ENCODE measurements at regions not wholly inside any gene's neighbourhood (a gene's known extent, or its start where the extent isn't known, plus 50 kb on each side); places are given as distances from the start of the nearest gene placed in this dataset.
"Not testable (repeated sequence)": the region's sequence is repeated elsewhere in the genome, so short reads cannot be mapped to it uniquely, and the experiment has no call there.

DNA sequence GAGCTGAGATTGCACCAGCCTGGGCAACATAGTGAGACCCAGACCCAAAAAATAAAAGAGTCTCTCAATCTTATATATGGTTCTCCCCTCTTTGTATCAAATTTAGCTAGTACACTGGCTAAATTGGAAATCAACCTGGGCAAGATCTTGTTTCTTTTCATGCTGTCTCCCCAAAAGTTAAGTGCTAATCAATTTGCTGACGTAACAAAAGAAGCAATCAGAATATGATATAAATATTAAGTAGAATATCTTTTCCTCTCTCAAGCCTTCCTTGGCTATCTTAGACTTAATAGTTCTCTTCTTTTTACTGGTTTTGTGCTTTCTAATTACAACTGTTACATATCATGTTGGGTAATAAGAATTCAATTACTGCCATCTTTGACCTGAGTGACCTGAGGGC is 258.9 kb downstream of the KCNRG start:
- no peak for DNase-seq

DNA sequence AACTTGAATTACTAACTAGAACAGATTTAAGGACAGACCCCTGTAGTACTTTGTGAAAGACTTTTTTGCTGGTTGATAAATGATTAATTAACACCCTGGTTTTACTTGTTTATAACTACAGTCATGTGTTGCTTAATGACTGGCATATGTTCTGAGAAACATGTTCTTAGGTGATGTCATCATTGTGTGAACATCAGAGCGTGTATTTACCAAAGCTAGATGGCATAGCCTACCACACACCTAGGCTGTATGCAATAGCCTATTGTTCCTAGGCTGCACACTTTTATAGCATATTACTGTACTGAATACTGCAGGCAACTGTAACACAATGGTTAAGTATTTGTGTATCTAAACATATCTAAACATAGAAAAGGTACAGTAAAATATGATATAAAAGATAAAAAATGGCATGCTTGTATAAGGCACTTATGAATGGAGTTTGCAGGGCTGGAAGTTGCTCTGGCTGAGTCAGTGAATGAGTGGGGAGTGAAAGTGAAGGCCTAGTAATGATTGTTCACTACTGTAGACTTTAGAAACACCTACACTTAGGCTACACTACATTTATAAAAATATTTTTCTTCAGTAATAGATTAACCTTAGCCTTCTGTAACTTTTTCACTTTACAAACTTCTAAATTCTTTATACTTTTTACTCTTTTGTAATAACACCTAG is 260.3 kb downstream of the KCNRG start:
- no peak for DNase-seq

DNA sequence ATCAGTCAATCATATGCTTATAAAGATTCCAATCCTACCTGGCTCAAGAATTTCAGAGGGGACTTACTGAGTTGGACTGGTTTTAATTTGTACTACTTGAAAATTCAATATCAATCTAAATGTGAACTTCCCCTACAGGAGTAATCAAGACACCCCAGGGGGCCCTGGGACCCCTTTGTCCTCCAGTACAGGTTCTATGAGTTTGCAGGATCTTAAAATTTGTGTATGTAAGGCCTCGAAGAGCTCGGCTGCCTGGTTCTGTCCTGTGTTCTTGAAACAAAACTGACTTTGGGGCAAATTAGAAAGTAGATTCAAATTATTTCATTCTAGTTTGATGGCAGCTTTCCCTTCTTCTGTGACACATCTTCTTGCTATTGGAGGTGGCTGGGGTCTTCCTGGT is 261.3 kb downstream of the KCNRG start:
- no peak for DNase-seq

DNA sequence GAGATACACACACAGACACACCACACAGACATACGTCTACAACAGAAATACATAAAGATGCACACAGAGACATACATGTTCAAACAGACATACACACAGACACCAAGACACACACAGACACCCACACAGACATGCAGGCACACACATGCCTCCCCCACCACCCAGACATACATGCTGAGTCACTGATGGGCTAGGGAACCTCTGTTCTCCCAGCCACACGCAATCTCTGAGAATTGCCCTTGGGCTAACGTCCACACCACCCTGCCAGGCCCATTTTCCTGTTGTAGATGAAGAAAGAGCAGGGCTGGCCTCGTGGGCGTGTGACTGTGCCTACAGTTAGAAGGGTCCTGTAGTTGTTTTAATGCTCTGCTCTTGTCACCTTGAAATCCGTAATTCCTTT is 261.9 kb downstream of the KCNRG start:
- no peak for DNase-seq

DNA sequence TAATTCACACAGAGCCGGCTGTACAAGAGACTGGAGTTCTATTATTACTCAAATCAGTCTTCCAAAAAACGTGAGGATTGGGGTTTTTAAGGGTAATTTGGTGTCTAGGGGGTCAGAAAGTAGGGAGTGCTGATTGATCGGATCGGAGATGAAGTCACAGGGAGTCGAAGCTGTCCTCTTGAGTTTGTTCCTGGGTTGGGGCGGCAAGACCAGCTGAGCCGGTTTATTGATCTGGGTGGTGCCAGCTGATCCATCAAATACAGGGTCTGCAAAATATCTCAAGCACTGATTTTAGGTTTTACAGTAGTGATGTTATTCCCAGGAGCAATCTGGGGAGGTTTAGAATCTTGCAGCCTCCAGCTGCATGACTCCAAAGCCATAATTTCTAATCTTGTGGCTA is 262.7 kb downstream of the KCNRG start:
- DNase-seq: no peak

DNA sequence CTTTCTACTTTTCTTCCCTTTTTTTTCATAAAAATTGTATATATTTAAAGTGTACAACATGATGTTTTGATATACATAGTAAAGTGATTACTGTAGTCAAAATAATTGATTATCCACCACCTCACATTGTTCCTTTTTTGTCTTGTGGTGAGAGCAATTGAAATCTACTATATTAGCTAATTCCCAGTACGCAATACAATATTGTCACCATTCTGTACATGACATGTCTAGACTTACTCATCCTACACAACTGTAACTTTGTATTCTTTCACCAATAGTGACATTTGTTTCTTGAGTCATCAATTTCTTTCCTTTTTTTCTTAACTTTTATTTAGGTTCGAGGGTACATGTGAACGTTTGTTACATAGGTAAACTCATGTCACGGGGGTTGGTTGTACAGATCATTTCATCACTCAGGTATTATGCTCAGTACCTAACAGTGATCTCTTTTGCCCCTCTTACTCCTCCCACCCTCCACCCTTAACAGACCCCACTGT is 265.2 kb downstream of the KCNRG start:
- no peak for DNase-seq

DNA sequence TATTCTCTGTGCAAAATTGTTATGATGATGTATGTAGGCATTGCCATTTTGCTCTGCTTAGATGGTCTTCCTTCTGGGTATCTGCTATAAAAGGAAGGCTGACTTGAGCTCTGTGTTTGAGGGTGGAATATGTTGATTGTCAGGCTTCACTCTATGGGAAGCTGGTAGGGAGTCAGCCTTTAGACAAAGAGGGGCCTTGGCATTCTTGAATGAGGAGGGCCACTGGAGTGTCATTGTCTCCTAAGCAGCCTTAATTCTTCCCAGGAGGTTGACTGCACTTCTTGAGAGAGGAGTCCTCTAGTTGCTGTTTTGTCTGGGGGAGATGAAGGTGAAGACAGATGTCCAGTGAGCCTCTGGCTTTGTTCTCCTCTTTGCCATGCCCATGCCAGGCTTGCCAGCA is 266.8 kb downstream of the KCNRG start:
- DNase-seq: no peak

DNA sequence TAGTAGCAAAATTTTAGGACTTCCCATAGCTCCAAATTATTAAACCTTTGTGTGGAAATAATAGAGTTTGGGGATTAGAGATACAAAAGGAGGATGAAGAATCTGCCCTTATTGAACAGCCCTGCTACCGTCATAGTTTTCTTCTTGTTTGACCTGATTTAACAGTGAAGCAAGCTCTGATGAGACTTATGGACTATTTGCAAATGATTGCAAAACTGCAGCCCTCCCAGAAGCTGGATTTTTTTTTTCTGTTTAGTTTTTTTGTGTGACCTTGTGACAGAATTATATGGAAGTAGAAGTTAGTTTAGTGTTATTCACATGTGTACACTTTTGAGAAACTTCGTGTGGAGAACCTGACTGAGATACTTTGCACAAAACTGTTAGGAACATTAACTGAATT is 267.8 kb downstream of the KCNRG start:
- no peak for DNase-seq

DNA sequence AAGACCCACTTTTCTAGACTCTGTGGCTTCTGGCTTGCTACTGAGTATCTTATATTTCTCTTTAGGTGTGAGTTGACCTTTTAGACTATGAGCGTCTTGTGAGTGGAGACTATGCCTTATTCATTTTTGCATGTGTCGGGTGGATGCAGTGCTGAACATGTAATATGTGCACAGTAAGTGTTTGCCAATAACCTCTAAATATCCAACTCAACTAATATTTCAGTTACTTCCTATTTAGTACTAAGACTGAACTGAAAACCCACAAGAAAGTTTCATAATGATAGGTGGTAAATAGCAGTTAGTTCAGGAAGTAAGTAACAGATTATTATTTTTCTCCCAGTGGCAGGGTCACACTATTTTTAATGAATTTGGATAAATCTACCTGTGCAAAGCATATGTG is 269.3 kb downstream of the KCNRG start:
- DNase-seq: no peak

DNA sequence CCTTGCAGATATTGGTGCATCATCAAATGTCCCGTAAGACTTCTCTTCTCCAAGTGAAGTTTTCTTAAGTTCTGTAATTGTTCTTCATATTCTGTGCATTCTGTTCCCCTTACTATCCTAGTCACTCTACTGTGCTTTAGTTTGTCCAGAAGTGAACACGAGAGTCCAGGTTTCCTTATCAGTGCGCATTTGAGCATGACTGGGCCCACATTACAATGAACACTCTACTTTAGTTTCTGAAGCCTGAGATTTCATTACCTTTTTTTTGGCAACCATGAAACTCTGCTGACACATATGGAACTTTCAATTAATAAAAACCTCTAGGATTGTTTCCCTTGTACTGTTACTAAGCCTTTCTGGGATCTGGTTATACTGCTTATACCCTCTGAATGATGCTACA is 270.0 kb downstream of the KCNRG start:
- DNase-seq: no peak

DNA sequence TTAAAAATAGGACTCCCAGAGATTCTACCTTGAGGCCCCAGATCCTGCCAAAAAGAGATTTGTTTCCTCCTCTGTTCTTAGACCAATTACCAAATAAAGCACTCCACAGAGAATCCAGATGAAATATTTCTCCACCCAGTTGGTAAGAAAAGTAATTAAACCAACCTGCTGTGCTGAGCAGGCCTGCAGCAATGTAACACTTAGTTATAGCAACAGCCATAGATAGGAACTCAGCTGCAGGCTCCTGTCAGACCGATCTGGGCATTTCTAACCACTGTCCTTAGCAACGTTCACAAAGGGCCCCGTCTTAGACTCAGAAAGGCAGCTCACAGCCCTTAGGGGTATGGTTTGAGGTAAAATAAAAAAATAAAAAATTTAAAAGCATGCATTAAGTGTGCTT is 271.1 kb downstream of the KCNRG start:
- DNase-seq: no peak

DNA sequence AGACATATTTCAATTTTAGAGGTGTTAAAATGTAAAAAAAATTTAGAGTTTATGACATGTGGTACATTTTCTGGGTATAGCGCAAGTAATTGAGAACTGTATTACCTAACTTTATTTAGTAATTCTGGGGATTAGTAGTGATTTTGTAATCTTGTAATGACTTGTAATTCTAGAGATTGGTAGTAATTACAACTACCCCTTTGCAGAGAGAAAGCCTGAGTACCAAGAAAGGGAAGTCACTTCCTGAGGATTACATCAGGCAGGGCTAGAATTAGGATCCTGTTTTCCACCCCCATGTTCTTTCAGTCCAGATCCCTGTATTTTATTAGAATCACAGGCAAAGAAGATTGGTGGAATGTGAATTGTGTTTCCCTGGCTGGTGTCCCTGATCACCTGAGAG is 274.9 kb downstream of the KCNRG start:
- no peak for DNase-seq

DNA sequence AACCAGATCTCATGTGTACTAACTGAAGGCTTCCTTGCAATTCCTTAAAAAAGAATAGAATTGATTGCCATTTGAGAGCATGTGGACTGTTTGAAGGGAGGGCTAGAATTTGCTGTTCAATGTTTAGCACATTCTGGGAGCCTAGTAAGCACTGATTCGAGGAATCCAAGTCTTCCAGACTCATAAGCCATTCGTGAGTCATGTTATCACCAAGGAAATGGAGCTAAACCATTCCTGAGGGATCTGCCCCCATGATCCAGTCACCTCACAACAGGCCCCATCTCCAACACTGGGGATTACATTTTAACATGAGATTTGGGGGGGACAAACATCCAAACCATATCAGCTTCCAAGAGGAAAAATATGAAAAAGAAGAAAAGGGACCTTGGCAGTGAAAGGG is 276.4 kb downstream of the KCNRG start:
- DNase-seq: no peak

DNA sequence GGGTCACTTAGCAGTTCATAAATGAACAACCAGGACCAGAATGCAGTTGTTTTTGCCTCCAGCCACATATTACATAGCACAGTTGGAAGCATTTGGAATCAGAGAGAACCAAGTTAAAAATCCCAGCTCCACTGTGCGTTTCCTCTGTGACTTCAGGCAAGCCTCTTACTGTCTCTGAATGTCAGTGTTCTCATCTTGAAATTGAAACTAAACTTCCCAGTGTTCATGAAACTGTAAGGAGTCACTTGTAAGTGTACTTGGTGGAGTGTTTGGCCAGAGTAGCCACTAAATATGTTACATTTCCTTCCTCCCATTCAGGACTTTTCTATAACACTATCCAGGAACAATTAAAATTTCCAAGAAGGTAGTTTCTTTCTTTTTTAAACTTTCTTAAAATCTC is 276.8 kb downstream of the KCNRG start:
- DNase-seq: no peak

DNA sequence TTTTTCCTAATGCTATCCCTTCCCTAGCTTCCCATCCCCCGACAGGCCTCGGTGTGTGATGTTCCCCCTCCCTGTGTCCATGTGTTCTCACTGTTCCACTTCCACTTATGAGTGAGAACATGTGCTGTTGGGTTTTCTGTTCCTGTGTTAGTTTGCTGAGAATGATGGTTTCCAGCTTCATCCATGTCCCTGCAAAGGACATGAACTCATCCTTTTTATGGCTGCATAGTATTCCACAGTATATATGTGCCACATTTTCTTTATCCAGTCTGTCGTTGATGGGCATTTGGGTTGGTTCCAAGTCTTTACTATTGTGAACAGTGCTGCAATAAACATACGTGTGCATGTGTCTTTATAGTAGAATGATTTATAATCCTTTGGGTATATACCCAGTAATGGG is 279.2 kb downstream of the KCNRG start:
- DNase-seq: not testable (repeated sequence)

DNA sequence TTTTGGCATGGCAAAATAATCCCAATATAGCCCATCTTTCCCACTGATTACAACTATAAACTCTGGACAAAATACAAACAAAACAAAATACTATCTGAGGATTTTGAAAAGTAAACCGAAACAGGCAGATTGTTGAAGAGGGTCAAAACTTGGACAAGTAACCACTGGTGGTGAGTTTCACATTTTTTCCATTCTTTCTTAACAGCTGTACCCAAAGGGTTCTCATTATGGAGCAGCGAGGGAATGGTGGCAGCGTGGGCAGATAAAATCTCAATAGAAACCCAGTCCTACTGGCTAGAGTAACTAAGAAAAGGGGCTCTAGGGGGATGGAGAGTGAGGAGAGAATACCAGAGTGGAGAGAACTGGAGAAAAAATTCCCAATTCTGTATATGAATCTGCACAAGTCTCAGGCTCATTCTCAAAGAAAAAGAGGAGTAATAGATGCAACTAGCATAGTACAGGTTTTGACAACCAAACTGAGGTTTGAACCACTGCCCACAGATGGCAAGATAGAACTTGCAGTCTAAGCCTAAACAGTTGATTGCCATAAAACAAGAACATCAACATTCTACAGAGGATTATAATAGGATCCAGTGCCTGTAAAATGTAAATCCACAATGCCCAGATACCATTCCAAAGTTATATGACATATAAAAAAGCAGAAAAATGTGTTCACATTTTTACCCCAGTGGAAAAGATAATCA is 284.5 kb downstream of the KCNRG start:
- no peak for DNase-seq

DNA sequence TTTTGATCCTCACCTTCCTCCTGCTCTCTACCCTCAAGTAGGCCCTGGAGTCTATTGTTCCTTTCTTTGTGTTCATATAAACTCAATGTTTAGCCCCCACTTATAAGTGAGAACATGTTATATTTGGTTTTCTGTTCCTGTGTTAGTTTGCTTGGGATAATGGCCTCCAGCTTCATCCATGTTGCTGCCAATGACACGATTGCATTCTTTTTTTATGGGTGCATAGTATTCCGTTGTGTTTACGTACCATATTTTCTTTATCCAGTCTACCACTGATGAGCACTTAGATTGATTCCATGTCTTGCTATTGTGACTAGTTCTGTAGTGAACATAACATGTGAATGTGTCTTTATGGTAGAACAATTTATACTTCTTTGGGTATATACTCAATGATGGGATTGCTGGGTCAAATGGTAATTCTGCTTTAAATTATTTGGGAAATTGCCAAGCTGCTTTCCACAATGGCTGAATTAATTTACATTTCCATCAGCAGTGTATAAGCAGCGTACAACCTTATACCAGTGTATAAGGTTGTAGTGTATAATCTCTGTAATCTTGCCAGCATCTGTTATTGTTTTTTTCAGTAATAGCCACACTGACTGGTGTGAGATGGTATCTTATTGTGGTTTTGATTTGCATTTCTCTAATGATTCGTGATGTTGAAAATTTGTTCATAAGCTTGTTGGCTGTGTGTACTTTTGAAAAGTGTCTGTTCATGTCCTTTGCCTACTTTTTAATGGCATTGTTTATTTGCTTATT is 288.9 kb downstream of the KCNRG start:
- no peak for DNase-seq

DNA sequence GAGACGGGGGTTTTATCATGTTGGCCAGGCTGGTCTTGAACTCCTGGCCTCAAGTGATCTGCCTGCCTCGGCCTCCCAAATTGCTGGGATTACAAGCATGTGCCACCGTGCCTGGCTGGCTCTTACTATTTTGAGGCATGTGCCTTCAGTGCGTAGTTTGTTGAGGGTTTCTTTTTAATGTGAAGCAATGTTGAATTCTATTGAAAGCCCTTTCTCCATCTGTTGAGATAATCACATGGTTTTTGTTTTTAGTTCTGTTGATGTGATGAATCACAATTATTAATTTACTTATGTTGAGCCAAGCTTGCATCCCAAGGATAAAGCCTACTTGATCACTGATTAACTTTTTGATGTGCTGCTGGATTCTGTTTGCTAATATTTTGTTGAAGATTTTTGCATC is 290.9 kb downstream of the KCNRG start:
- DNase-seq: no peak

DNA sequence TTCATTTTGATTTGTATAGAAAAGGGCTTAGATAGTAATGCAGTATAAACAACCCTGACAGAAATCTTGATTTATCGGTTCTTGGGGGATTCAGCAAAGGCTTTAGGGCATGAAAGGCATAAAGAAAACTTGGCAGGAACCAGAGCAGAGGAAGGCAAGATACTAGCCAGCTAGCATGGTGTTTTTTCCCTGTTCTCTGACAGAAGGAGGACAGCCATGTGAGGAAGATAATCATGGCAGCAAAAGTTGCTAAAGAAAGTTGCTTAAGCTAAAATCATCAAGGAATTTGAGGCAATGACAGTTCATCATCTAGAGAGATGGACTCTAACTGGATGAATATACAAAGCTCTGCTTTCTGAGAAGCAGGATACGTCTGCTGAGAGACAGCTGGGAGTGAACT is 294.1 kb downstream of the KCNRG start:
- no peak for DNase-seq

DNA sequence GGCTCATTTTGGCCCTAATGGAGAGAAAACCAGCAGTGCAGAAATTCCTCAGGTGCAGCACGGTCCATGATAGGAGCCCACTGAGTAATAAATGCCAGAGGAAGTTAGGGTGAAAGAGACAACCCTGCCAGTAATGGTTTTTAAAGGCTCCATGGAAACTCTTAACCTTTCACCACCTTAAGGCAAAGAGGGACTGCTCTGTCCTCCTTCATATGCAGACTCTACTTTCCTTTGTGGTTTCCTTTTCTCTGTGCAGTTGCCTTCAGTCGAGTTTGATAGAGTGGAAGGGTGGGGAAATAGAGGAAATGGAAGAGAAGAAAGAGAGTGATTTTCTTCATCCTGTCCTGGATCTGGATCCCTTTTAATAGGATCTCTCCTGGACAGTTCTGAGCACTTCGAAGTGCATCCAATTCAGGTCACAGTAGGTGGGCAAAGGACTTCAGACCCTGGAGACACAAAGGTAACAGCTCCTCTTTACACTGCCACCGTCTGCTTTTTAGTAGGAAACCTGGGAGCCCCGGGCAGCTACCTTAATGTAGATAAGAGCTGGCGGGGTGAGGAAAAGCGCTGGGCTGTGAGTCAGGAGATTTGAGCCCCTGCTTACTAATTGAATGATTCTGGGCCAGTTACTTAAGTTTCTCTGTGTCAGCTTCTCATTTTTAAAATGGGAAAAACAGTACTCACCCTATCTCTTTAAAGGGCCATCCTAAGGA is 294.8 kb downstream of the KCNRG start:
- DNase-seq: no peak

DNA sequence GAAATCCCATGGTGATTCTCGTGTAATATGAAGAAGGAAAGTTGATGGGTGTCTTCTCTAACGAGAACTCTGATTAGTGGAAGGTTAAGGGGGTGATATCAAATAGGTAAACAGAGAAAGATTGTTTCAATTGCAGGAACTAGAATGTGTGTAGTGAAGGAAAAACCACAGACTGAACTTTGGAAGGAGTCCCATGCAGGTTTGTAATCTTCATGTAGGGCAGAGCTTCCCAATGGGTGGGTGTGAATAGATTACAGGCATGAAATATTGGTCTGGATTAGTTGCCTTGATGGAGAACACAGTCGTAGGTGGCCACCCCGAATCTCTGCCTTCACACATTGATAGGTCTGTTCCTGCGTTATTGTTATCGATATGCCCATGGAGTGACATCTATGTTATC is 295.5 kb downstream of the KCNRG start:
- DNase-seq: no peak

DNA sequence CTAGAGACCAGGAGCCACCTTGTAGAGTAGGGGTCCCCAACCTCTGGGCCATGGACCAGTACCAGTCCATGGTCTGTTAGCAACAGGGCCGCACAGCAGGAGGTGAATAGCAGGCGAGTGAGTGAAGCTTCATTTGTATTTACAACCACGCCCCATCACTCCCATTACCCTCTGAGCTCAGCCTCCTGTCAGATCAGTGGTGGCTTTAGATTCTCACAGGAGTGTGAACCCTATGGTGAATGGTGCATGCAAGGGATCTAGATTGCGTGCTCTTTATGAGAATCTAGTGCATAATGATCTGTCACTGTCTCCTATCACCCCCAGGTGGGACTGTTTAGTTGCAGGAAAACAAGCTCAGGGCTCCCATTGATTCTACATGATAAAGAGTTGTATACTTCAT is 303.6 kb downstream of the KCNRG start:
- no peak for DNase-seq

Data from left kidney (tissue), 1 donor.